Amygdala (tissue), 56 donors: ENCODE measurements at regions not wholly inside any gene's neighbourhood (a gene's known extent, or its start where the extent isn't known, plus 50 kb on each side); places are given as distances from the start of the nearest gene placed in this dataset.
"Not testable (repeated sequence)": the region's sequence is repeated elsewhere in the genome, so short reads cannot be mapped to it uniquely, and the experiment has no call there.

Source experiments
- DNase-seq, 56 donors: peaks; one replicate each; lab custom pipeline; 2025; lab: John Stamatoyannopoulos, UW

DNA sequence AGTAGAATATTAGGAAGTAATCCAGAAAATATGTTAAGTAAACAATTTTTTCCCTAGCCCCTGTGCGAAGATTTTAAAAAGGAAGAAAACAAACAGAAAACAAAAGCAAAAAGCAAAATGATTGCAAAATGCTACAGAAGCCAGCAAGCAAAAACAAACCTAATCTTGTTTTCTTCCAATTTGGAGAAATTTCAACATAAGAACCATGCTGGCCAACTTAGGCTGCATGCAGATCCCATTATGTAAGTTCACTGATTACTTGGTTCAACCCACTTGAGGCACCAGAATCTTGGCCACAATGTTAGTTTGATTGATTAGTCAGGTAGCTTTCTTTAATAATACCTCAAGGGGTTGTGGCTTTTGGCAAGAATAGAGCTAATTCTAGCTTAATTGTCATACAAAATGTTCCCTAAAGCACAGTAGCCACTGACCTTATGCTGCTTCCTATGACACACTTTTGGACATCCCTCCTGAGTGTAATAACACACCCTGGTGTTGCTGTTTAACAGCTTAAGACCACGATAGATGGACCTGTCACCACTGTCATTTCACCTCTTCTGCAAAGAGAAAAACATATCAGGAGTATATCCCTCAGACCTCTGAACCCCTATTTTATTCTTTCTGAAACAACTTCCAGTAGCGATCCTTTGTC lies 2342.1 kb downstream of the PCDH7 start:
- DNase-seq, result no peak

DNA sequence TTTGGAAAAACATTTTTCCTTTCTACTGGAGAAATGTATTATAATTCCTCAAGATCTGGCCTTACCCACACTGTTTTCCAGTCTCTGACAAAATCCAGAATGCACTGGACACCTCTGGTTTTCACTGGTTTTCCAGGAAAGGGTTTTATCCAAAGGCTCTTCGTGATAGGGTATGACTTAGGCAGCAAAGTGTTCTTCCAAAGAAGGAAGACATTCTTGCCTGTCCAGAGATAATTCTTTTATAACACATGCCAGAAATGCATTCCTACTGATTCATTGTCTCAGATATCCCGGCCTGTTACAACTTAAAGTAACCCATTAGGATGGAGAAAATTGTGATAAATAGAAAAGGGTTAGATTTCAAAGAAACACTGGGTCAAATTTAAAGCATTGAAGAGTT lies 2343.1 kb downstream of the PCDH7 start:
- no peak for DNase-seq

GRCh38 chr4:33064238-33064637 lies 2344.1 kb downstream of the PCDH7 start:
- DNase-seq, result no peak

DNA sequence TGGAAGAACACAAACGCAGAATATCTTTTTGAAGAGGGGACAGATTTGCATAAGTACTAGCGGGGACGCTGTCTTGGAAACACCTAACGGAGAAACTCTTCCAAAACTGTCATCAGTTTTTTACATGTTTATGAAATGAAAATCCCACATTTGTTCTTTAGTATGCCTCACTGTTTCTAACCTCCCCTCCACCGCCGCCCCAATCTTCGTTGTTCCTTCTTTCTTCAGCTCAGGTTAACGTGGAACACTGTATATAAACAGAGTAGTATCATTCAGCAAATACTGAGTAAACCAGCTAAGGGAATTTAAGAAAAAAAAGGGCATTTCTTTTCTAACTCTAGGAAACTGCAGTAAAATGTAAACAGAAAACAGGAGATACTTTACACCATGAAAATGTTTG lies 2345.6 kb downstream of the PCDH7 start:
- no peak for DNase-seq

DNA sequence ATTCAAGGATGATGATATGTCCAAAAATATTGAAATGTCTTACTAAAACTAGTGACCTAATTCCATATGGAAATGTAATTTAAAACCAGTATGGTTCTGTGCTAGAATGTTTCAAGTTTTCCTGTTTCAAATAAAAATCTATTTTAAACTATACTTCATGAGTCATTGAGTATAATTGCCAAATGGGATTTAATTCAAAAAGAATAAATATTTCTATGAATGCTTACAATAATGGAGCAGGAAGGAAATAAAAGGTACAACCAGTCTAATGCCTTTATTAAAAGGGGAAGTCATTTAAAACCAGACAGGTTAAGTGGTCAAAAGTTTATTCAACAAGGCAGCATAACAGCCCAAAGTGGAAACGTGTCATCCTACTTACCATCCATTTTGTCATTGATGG lies 2347.1 kb downstream of the PCDH7 start:
- DNase-seq, result no peak

DNA sequence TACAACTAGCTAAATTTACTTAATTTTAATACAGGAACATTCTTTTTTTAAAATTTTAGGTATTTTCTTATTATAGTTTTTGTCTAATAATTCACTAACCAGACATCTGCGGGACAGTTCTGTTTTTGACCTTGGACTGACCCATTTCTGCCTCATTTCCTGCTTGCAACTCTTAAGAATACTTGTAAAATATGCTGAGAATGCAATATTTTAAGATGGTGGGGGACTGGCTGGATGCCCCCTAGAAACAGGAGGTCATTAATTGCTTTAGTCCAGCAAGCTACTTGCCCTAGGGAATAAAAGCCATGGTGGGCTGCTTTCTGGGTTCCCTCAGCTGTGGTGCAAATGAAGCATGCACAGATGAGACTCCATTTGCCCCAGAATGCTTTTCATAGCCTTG lies 2348.4 kb downstream of the PCDH7 start:
- DNase-seq, result no peak

GRCh38 chr4:33071535-33071934 lies 2351.4 kb downstream of the PCDH7 start:
- DNase-seq, result no peak

GRCh38 chr4:33072298-33073089 lies 2352.3 kb downstream of the PCDH7 start:
- DNase-seq, result no peak

DNA sequence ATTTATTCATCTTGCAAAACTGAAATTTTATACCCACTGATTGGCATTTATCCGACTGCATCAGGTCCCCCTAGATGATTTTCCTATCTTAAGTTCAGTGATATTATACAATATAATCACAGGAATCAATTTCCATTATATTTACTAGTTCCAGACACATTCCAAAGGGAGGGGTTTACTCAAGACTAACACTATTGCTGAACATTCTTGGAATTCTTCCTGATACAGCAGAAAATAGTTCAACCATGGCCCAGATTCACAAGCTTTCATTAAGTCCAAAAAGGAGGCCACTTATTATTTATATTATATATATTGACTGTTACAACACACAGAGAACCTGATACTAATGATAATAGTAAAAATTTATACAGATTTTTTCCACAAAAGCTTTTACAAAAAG lies 2353.6 kb downstream of the PCDH7 start:
- DNase-seq, result no peak

- no peak for DNase-seq
These were observed 2358.0 kb downstream of the PCDH7 start for GRCh38 chr4:33078145-33078544.

GRCh38 chr4:33080275-33080674 lies 2360.1 kb downstream of the PCDH7 start:
- DNase-seq, result no peak

DNA sequence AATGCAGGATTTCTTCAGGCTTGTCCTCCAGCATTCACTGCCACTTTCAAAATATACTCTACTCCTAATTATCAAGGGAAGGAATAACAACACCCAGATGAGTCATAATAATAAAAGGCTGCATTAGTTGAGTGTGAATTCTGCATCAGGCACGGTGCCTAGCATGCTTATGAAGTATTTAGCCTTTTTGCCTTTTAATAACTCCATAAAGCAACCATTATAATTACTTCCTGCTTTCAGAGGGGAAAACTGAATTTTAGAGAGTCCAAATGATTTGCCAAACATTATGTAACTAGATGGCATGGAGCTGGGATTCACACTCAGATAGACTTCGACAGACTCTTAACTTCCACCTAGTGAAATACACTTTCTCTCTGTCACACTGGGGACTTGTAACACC lies 2365.5 kb downstream of the PCDH7 start:
- no peak for DNase-seq

DNA sequence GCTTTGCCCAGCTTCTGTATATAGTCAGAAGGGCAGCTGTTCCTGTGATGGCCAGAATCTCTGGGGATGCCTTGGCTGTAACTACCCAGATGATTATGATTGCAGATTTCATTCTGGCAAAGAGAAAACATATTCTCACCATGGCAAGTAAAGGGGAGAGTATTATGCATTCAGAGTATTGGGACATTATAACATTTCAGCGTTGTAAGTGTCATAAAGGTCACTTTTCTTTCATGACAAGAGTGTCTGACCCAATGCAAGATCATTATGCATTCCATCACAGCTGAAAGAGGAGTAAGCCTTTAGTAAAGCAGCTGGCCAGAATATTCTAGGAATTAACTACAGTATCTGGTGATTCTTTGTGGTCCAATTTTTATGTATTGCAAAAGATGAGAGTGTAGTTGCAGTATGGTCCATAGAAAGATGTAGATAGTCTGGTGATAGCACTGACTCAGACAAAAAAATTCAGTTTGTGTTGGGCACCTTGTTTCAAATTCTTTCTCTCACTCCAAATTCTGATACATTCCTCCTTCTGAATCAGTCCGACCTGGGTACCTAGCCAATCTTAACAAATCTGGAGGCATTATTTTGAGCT lies 2366.3 kb downstream of the PCDH7 start:
- DNase-seq, result no peak

GRCh38 chr4:33088713-33089112 lies 2368.5 kb downstream of the PCDH7 start:
- no peak for DNase-seq

DNA sequence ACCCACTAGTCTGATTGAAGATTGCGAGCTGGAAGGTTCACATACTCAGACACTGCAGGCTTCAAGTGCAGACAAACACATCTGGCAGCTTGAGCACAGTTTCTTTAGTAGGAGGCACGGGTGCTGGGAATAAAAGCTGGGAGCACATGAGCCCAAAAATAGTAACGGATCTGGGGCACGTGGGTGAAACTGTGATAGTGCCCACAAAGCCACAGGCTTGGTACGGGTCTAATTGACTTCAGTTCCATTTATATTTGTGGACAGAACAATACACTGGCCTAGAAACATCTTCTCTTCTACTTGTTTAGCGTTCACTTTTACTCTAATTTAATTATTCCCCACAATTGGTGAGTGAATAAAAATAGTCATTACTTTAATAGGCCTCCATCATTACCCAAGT lies 2370.7 kb downstream of the PCDH7 start:
- no peak for DNase-seq

DNA sequence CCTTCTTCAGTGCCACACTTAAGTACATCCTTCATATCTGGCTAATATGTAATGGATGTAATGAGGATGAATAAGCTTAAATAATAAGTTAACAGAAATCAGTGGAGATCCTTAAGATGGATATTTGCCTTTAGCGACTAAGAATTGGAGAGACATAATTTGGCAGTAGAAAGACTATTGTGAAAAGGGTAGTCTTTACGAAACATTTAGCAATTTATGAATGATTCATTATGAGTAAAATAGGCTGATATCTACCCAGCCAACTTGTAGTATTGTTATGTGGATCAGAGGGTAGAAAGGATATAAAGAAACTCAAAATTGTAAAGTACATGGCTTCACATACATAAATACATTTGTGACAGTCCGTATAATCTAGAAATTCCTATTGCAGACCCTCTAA lies 2371.8 kb downstream of the PCDH7 start:
- no peak for DNase-seq

GRCh38 chr4:33104273-33104672 lies 2384.1 kb downstream of the PCDH7 start:
- no peak for DNase-seq

- DNase-seq, result no peak
These were observed 2387.6 kb downstream of the PCDH7 start for GRCh38 chr4:33107814-33108213.

DNA sequence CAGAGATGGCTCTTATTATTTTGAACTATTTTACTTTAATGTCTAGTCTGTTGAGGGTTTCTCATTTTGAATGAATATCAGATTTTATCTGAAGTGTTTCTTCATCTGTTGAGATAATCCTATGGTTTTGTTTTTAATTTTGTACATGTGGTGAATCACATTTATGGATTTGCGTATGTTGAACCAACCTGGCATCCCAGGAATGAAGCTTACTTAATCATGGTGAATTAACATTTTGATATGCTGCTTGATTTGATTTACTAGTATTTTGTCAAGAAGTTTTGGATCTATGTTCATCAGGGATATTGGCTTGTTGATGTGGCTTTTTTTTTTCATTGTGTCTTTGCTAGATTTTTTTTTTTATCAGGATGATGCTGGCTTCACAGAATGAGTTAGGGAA lies 2390.9 kb downstream of the PCDH7 start:
- no peak for DNase-seq

GRCh38 chr4:33116871-33117270 lies 2396.7 kb downstream of the PCDH7 start:
- DNase-seq, result no peak

DNA sequence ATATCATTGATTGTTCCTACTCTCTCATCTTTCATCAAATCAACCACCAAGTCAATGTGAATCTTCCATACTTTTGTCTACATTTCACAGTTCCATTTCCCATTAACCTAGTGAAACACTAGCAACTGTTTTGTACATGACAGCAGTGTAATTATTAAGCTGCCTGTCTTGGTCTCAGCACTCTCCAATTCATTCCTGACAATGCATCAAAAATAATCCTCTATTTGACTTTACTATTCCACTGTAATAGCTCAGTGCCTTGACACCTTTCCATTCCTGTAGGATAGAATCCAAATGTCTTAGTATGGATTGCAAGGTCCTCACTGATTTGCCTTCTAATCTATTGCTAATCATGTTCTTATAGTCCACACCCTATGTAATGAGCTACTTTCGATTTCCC lies 2405.8 kb downstream of the PCDH7 start:
- DNase-seq, result no peak

- not testable (repeated sequence) for DNase-seq
These were observed 2410.5 kb downstream of the PCDH7 start for GRCh38 chr4:33130662-33131061.
